ENCODE measurements at regions not wholly inside any gene's neighbourhood (a gene's known extent, or its start where the extent isn't known, plus 50 kb on each side); places are given as distances from the start of the nearest gene placed in this dataset.

GRCh38 chr1:59133997-59134396, 162.9 kb upstream of the FGGY start:
- no peak overlapping the region for H3K4me3 ChIP-seq (replicated peaks; ENCODE audit: insufficient read depth, low read length)
- DNase-seq (ENCODE audit: low read depth in 1 of 2, low spot score in 1 of 2) = no peak
- no peak overlapping the region for H3K27ac ChIP-seq (replicated peaks)
- no peaks in the 10 kb centered on the region for H3K27me3 ChIP-seq (ENCODE audit: insufficient read depth, poor library complexity, severe bottlenecking)
- no peak for TF ChIP-seq POLR2AphosphoS5 (IDR thresholded peaks at IDR 0.05; ENCODE audit: low read depth)

DNA sequence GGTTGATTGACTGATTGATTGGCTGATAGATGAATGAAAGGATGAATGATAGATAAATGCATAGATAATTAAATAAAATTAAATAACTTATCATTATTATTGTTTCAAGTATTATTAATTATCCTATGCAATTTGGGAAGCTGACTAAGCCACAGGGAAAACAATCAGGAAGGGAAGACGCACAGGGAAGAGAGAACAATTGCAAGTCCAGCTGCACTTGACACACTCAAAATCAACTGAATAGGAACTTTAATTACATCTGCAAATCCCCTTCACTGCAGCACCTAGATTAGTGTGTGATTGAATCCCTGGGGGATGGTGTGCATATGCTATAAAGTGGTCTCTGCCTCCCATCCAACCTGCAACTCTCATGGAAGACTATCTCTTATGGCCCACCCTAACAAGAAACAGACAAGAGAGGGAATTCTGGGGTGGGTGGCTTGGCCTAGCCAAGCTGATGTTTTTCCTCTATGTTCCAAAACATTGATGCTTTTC, 161.1 kb upstream of the FGGY start:
- Histone ChIP-seq H3K4me3 (replicated peaks; ENCODE audit: insufficient read depth, low read length) (no peak overlapping the region), H3K27ac (replicated peaks) (no peak overlapping the region), H3K27me3 (ENCODE audit: insufficient read depth, poor library complexity, severe bottlenecking) (no peaks in the 10 kb centered on the region)
- no peak for DNase-seq (ENCODE audit: low read depth in 1 of 2, low spot score in 1 of 2)
- no peak for TF ChIP-seq SPI1 (IDR thresholded peaks at IDR 0.05; ENCODE audit: borderline replicate concordance, low read depth)
- TF ChIP-seq CTCF (IDR thresholded peaks at IDR 0.05; ENCODE audit: insufficient read depth, low read length) = no peak
- TF ChIP-seq, protein P1, sequence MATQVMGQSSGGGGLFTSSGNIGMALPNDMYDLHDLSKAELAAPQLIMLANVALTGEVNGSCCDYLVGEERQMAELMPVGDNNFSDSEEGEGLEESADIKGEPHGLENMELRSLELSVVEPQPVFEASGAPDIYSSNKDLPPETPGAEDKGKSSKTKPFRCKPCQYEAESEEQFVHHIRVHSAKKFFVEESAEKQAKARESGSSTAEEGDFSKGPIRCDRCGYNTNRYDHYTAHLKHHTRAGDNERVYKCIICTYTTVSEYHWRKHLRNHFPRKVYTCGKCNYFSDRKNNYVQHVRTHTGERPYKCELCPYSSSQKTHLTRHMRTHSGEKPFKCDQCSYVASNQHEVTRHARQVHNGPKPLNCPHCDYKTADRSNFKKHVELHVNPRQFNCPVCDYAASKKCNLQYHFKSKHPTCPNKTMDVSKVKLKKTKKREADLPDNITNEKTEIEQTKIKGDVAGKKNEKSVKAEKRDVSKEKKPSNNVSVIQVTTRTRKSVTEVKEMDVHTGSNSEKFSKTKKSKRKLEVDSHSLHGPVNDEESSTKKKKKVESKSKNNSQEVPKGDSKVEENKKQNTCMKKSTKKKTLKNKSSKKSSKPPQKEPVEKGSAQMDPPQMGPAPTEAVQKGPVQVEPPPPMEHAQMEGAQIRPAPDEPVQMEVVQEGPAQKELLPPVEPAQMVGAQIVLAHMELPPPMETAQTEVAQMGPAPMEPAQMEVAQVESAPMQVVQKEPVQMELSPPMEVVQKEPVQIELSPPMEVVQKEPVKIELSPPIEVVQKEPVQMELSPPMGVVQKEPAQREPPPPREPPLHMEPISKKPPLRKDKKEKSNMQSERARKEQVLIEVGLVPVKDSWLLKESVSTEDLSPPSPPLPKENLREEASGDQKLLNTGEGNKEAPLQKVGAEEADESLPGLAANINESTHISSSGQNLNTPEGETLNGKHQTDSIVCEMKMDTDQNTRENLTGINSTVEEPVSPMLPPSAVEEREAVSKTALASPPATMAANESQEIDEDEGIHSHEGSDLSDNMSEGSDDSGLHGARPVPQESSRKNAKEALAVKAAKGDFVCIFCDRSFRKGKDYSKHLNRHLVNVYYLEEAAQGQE (IDR thresholded peaks at IDR 0.05; ENCODE audit: insufficient replicate concordance, low read depth) = no peak
- no peak for TF ChIP-seq POLR2AphosphoS5 (IDR thresholded peaks at IDR 0.05; ENCODE audit: low read depth)
- TF ChIP-seq GABPA (IDR thresholded peaks at IDR 0.05; ENCODE audit: low read depth) = no peak

- H3K27ac ChIP-seq (replicated peaks) = 0 out of 2 replicates have a peak overlapping the region, but pooled peaks have one; percentile 7
- peak; percentile 76 to 78 for DNase-seq (ENCODE audit: low read depth in 1 of 2, low spot score in 1 of 2)
- H3K27me3 ChIP-seq (ENCODE audit: insufficient read depth, poor library complexity, severe bottlenecking) = no peaks in the 10 kb centered on the region
- TF ChIP-seq GABPA (IDR thresholded peaks at IDR 0.05; ENCODE audit: low read depth) (no peak), POLR2AphosphoS5 (IDR thresholded peaks at IDR 0.05; ENCODE audit: low read depth) (peak; percentile 23; the same call in 1 of the 2 replicates), SPI1 (IDR thresholded peaks at IDR 0.05; ENCODE audit: borderline replicate concordance, low read depth) (no peak; the same call in 1 of the 2 replicates), CTCF (IDR thresholded peaks at IDR 0.05; ENCODE audit: insufficient read depth, low read length) (no peak)
- TF ChIP-seq, protein P1 (IDR thresholded peaks at IDR 0.05; ENCODE audit: insufficient replicate concordance, low read depth) = no peak
- H3K4me3 ChIP-seq (replicated peaks; ENCODE audit: insufficient read depth, low read length) = no peak overlapping the region
These were observed 160.2 kb upstream of the FGGY start for GRCh38 chr1:59136541-59137275.

DNA sequence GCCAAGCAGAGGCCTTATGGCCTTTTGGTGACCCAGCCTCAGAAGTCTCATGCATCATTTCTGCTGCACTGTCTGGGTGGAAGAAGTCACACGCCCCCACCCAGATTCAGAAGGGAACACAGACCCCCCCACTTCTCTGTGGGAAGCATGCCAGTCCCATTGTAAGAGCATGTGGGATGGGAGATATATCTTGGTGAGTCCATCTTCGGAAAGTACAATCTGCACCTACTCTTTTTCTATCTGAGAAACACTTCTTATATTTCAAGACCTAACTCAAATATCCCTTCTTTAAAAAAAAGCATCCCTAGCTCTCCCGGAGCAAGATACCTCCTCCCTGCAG, 159.6 kb upstream of the FGGY start:
- Histone ChIP-seq H3K27me3 (ENCODE audit: insufficient read depth, poor library complexity, severe bottlenecking) (no peaks in the 10 kb centered on the region), H3K4me3 (replicated peaks; ENCODE audit: insufficient read depth, low read length) (no peak overlapping the region), H3K27ac (replicated peaks) (0 out of 2 replicates have a peak overlapping the region, but pooled peaks have one; percentile 7)
- DNase-seq (ENCODE audit: low read depth in 1 of 2, low spot score in 1 of 2) = no peak
- TF ChIP-seq GABPA (IDR thresholded peaks at IDR 0.05; ENCODE audit: low read depth) = no peak
- no peak for TF ChIP-seq CTCF (IDR thresholded peaks at IDR 0.05; ENCODE audit: insufficient read depth, low read length)
- TF ChIP-seq SPI1 (IDR thresholded peaks at IDR 0.05; ENCODE audit: borderline replicate concordance, low read depth) = no peak
- TF ChIP-seq POLR2AphosphoS5 (IDR thresholded peaks at IDR 0.05; ENCODE audit: low read depth) = no peak
- TF ChIP-seq, protein P1 (IDR thresholded peaks at IDR 0.05; ENCODE audit: insufficient replicate concordance, low read depth) = no peak

All from HL-60 (cell line).